ENCODE measurements at regions not wholly inside any gene's neighbourhood (a gene's known extent, or its start where the extent isn't known, plus 50 kb on each side); places are given as distances from the start of the nearest gene placed in this dataset.

DNA sequence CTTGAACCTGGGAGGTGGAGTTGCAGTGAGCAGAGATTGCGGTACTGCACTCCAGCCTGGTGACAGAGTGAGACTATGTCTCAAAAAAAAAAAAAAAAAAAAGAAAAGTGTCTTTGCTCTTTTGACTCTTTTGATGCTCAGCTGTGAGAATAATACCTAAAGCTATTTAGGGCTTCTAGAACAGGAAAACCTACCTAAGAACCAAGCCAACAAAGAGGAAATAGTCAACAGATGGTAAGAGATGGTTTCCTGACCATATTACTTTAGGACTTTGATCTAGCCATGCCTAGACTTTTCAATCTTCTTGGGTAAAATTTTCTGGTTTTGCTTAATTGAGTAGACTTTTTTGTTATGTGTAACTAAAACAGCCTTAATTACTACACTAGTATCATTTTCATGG is 508.1 kb downstream of the EPHA7 start:
- TF ChIP-seq POLR2A (IDR thresholded peaks at IDR 0.05) = no peak
- TF ChIP-seq, protein P1, sequence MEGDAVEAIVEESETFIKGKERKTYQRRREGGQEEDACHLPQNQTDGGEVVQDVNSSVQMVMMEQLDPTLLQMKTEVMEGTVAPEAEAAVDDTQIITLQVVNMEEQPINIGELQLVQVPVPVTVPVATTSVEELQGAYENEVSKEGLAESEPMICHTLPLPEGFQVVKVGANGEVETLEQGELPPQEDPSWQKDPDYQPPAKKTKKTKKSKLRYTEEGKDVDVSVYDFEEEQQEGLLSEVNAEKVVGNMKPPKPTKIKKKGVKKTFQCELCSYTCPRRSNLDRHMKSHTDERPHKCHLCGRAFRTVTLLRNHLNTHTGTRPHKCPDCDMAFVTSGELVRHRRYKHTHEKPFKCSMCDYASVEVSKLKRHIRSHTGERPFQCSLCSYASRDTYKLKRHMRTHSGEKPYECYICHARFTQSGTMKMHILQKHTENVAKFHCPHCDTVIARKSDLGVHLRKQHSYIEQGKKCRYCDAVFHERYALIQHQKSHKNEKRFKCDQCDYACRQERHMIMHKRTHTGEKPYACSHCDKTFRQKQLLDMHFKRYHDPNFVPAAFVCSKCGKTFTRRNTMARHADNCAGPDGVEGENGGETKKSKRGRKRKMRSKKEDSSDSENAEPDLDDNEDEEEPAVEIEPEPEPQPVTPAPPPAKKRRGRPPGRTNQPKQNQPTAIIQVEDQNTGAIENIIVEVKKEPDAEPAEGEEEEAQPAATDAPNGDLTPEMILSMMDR (IDR thresholded peaks at IDR 0.05) = no peak

Data from breast epithelium (tissue), 3 donors.